ENCODE measurements at regions not wholly inside any gene's neighbourhood (a gene's known extent, or its start where the extent isn't known, plus 50 kb on each side); places are given as distances from the start of the nearest gene placed in this dataset.

GRCh38 chr2:66331176-66331575, 103.7 kb upstream of the MEIS1 start:
- H2AFZ ChIP-seq (ENCODE audit: low read length), result no peak overlapping the region
- no peaks in the 10 kb centered on the region for H3K27me3 ChIP-seq (replicated peaks; ENCODE audit: insufficient read depth, low read length)
- DNase-seq, result peak; percentile 52
- no peak overlapping the region for H3K4me3 ChIP-seq (ENCODE audit: low read length)
- H3K36me3 ChIP-seq (replicated peaks; ENCODE audit: insufficient read depth, low read length), result no peaks in the 10 kb centered on the region
- H3F3A ChIP-seq (ENCODE audit: insufficient read depth, low read length), result no peaks in the 10 kb centered on the region
- no peak overlapping the region for H3K27ac ChIP-seq (ENCODE audit: low read length)
- no peaks in the 10 kb centered on the region for H4K20me1 ChIP-seq (ENCODE audit: insufficient read depth, low read length)
- H3K79me2 ChIP-seq (ENCODE audit: low read length), result no peaks in the 10 kb centered on the region
- no peaks in the 10 kb centered on the region for H3K9me2 ChIP-seq (replicated peaks; ENCODE audit: insufficient read depth, low read length)
- TF ChIP-seq EZH2 (optimal IDR thresholded peaks at IDR 0.05; ENCODE audit: low read depth, low read length) (no peak), CTCF (IDR thresholded peaks at IDR 0.05; ENCODE audit: low read length) (no peak), EZH2phosphoT487 (IDR thresholded peaks at IDR 0.05; ENCODE audit: low read length) (no peak)
- H3K4me2 ChIP-seq (ENCODE audit: low read depth, low read length), result no peak overlapping the region
- H3K9ac ChIP-seq (ENCODE audit: low read length), result no peak overlapping the region
- no peaks in the 10 kb centered on the region for H3K9me3 ChIP-seq (replicated peaks; ENCODE audit: insufficient read depth, low read length)
- no peaks in the 10 kb centered on the region for H3K4me1 ChIP-seq (ENCODE audit: low read length)

- no peak overlapping the region for H3K4me3 ChIP-seq (ENCODE audit: low read length)
- H3K9me3 ChIP-seq (replicated peaks; ENCODE audit: insufficient read depth, low read length), result no peaks in the 10 kb centered on the region
- no peak overlapping the region for H3K9ac ChIP-seq (ENCODE audit: low read length)
- no peaks in the 10 kb centered on the region for H3K4me1 ChIP-seq (ENCODE audit: low read length)
- no peak for DNase-seq
- no peak overlapping the region for H3K4me2 ChIP-seq (ENCODE audit: low read depth, low read length)
- H3K79me2 ChIP-seq (ENCODE audit: low read length), result no peaks in the 10 kb centered on the region
- no peak overlapping the region for H3K27ac ChIP-seq (ENCODE audit: low read length)
- H3K36me3 ChIP-seq (replicated peaks; ENCODE audit: insufficient read depth, low read length), result no peaks in the 10 kb centered on the region
- no peaks in the 10 kb centered on the region for H3F3A ChIP-seq (ENCODE audit: insufficient read depth, low read length)
- no peak overlapping the region for H2AFZ ChIP-seq (ENCODE audit: low read length)
- no peaks in the 10 kb centered on the region for H3K9me2 ChIP-seq (replicated peaks; ENCODE audit: insufficient read depth, low read length)
- H3K27me3 ChIP-seq (replicated peaks; ENCODE audit: insufficient read depth, low read length), result no peaks in the 10 kb centered on the region
- no peak for TF ChIP-seq CTCF (IDR thresholded peaks at IDR 0.05; ENCODE audit: low read length)
- no peaks in the 10 kb centered on the region for H4K20me1 ChIP-seq (ENCODE audit: insufficient read depth, low read length)
Measured at GRCh38 chr2:66329081-66329605, 105.8 kb upstream of the MEIS1 start.

- Histone ChIP-seq H3K9ac (ENCODE audit: low read length) (no peak overlapping the region), H3F3A (ENCODE audit: insufficient read depth, low read length) (no peaks in the 10 kb centered on the region), H2AFZ (ENCODE audit: low read length) (no peak overlapping the region), H3K27me3 (replicated peaks; ENCODE audit: insufficient read depth, low read length) (no peaks in the 10 kb centered on the region), H4K20me1 (ENCODE audit: insufficient read depth, low read length) (no peaks in the 10 kb centered on the region), H3K9me3 (replicated peaks; ENCODE audit: insufficient read depth, low read length) (no peaks in the 10 kb centered on the region), H3K79me2 (ENCODE audit: low read length) (no peaks in the 10 kb centered on the region), H3K36me3 (replicated peaks; ENCODE audit: insufficient read depth, low read length) (no peaks in the 10 kb centered on the region), H3K27ac (ENCODE audit: low read length) (no peak overlapping the region), H3K4me3 (ENCODE audit: low read length) (no peak overlapping the region), H3K4me1 (ENCODE audit: low read length) (no peaks in the 10 kb centered on the region), H3K9me2 (replicated peaks; ENCODE audit: insufficient read depth, low read length) (no peaks in the 10 kb centered on the region), H3K4me2 (ENCODE audit: low read depth, low read length) (no peak overlapping the region)
- TF ChIP-seq EZH2 (optimal IDR thresholded peaks at IDR 0.05; ENCODE audit: low read depth, low read length), result no peak
- DNase-seq, result no peak
Measured at GRCh38 chr2:66327066-66327740, 107.7 kb upstream of the MEIS1 start.

- H4K20me1 ChIP-seq (ENCODE audit: insufficient read depth, low read length), result no peaks in the 10 kb centered on the region
- H3K9me2 ChIP-seq (replicated peaks; ENCODE audit: insufficient read depth, low read length), result no peaks in the 10 kb centered on the region
- no peaks in the 10 kb centered on the region for H3K36me3 ChIP-seq (replicated peaks; ENCODE audit: insufficient read depth, low read length)
- H3K4me1 ChIP-seq (ENCODE audit: low read length), result no peaks in the 10 kb centered on the region
- no peaks in the 10 kb centered on the region for H3K27me3 ChIP-seq (replicated peaks; ENCODE audit: insufficient read depth, low read length)
- H3K9me3 ChIP-seq (replicated peaks; ENCODE audit: insufficient read depth, low read length), result no peaks in the 10 kb centered on the region
- no peak for DNase-seq
- H3K79me2 ChIP-seq (ENCODE audit: low read length), result no peaks in the 10 kb centered on the region
- H3K9ac ChIP-seq (ENCODE audit: low read length), result no peak overlapping the region
- H3K27ac ChIP-seq (ENCODE audit: low read length), result no peak overlapping the region
- no peak overlapping the region for H3K4me3 ChIP-seq (ENCODE audit: low read length)
- no peak overlapping the region for H2AFZ ChIP-seq (ENCODE audit: low read length)
- no peaks in the 10 kb centered on the region for H3F3A ChIP-seq (ENCODE audit: insufficient read depth, low read length)
- no peak overlapping the region for H3K4me2 ChIP-seq (ENCODE audit: low read depth, low read length)
- no peak for TF ChIP-seq EZH2phosphoT487 (IDR thresholded peaks at IDR 0.05; ENCODE audit: low read length)
- no peak for TF ChIP-seq EZH2 (optimal IDR thresholded peaks at IDR 0.05; ENCODE audit: low read depth, low read length)
- no peak for TF ChIP-seq CTCF (IDR thresholded peaks at IDR 0.05; ENCODE audit: low read length)
Measured at GRCh38 chr2:66324909-66325528, 109.9 kb upstream of the MEIS1 start.
